Naive thymus-derived CD8-positive, alpha-beta T cell (primary cell): ENCODE measurements at regions not wholly inside any gene's neighbourhood (a gene's known extent, or its start where the extent isn't known, plus 50 kb on each side); places are given as distances from the start of the nearest gene placed in this dataset.

Experiments used
- ATAC-seq, 2 donors: fragments of 150-1000 bp; cut with Tn5 transposase in 1 of 2; sonication (Bioruptor Pico), chemical (Tn5 transposase) in 1 of 2; 1 replicate in 1 of 2; 2 replicates in 1 of 2; pipeline ENCODE4 v1.10.0; 2021; ENCODE audit warnings: mild to moderate bottlenecking in 2 of 2, moderate library complexity in 2 of 2
- POLR2A ChIA-PET: fragments of 350-600 bp; sonication (Branson Sonifier 250); formaldehyde crosslinking; loops from one replicate; lab custom pipeline; 2021; ENCODE audit warnings: antibody characterized with exemption; lab: Charles Lee
- DNase-seq, 10 donors: peaks; one replicate each; pipeline versions ENCODE4 v3.0.0 to v3.0.0-alpha.2; 2020 to 2022
- H3K27ac Mint-ChIP-seq, 10 donors: one replicate each; pipeline ENCODE4 v1.8.0; 2020 to 2022; ENCODE audit warnings: mild to moderate bottlenecking in 10 of 10, mixed read lengths in 10 of 10, moderate library complexity in 4 of 10, inconsistent platforms in 1 of 10
- H3K27me3 Mint-ChIP-seq, 5 donors: one replicate each; pipeline ENCODE4 v1.8.0; 2021 to 2022; ENCODE audit warnings: mixed read lengths in 5 of 5
- H3K36me3 Mint-ChIP-seq, 3 donors: one replicate each; pipeline ENCODE4 v1.8.0; 2020 to 2022; ENCODE audit warnings: mixed read lengths in 3 of 3, mild to moderate bottlenecking in 2 of 3, inconsistent platforms in 1 of 3
- H3K4me1 Mint-ChIP-seq, 4 donors: one replicate each; pipeline ENCODE4 v1.8.0; 2021 to 2022; ENCODE audit warnings: mixed read lengths in 4 of 4
- H3K4me3 Mint-ChIP-seq, 10 donors: one replicate each; pipeline ENCODE4 v1.8.0; 2020 to 2022; ENCODE audit warnings: mild to moderate bottlenecking in 10 of 10, mixed read lengths in 10 of 10, moderate library complexity in 6 of 10, inconsistent platforms in 1 of 10
- H3K9me3 Mint-ChIP-seq, 9 donors: one replicate each; pipeline ENCODE4 v1.8.0; 2020 to 2022; ENCODE audit warnings: mixed read lengths in 9 of 9, mild to moderate bottlenecking in 3 of 9, inconsistent platforms in 1 of 9, moderate library complexity in 1 of 9

GRCh38 chr2:40786636-40787035 lies 334.7 kb upstream of the SLC8A1 start:
- H3K4me3 Mint-ChIP-seq: no peak overlapping the region
- POLR2A ChIA-PET: no interaction called here
- no peak for ATAC-seq

GRCh38 chr2:40797120-40797519 lies 345.2 kb upstream of the SLC8A1 start:
- peaks cover 0 to 5% (median 0%) of the 10 kb centered on the region in 9 donors for H3K9me3 Mint-ChIP-seq
- POLR2A ChIA-PET: no interaction called here
- DNase-seq (no peak), ATAC-seq (no peak)
- H3K36me3 Mint-ChIP-seq: no peaks in the 10 kb centered on the region
- no peak overlapping the region for H3K27ac Mint-ChIP-seq
- no peak overlapping the region for H3K4me3 Mint-ChIP-seq
- peaks cover 0 to 1% (median 0%) of the 10 kb centered on the region in 5 donors for H3K27me3 Mint-ChIP-seq
- H3K4me1 Mint-ChIP-seq: no peaks in the 10 kb centered on the region

More at GRCh38 chr2:40786636-40787035, 334.7 kb upstream of the SLC8A1 start:
- H3K27me3 Mint-ChIP-seq: no peaks in the 10 kb centered on the region
- peaks cover 0 to 1% (median 0%) of the 10 kb centered on the region in 9 donors for H3K9me3 Mint-ChIP-seq
- no peak for DNase-seq
- no peaks in the 10 kb centered on the region for H3K4me1 Mint-ChIP-seq
- no peaks in the 10 kb centered on the region for H3K36me3 Mint-ChIP-seq
- H3K27ac Mint-ChIP-seq: no peak overlapping the region

GRCh38 chr2:40803900-40804299 lies 352.0 kb upstream of the SLC8A1 start:
- no peak for ATAC-seq
- Mint-ChIP-seq H3K27ac (no peak overlapping the region), H3K4me1 (no peaks in the 10 kb centered on the region), H3K36me3 (no peaks in the 10 kb centered on the region), H3K4me3 (no peak overlapping the region), H3K27me3 (no peaks in the 10 kb centered on the region), H3K9me3 (peaks cover 0 to 5% (median 0%) of the 10 kb centered on the region in 9 donors)
- DNase-seq: no peak
- POLR2A ChIA-PET: no interaction called here

- H3K4me1 Mint-ChIP-seq: no peaks in the 10 kb centered on the region
- ATAC-seq: no peak
- no peaks in the 10 kb centered on the region for H3K27me3 Mint-ChIP-seq
- H3K36me3 Mint-ChIP-seq: peaks cover 0 to 2% (median 0%) of the 10 kb centered on the region in 3 donors
- no peak for DNase-seq
- H3K9me3 Mint-ChIP-seq: peaks cover 0 to 7% (median 0%) of the 10 kb centered on the region in 9 donors
- POLR2A ChIA-PET: no interaction called here
- H3K4me3 Mint-ChIP-seq: no peak overlapping the region
- no peak overlapping the region for H3K27ac Mint-ChIP-seq
Measured at GRCh38 chr2:40809156-40809555, 357.3 kb upstream of the SLC8A1 start.

- Mint-ChIP-seq H3K4me1 (no peaks in the 10 kb centered on the region), H3K4me3 (no peak overlapping the region), H3K9me3 (peaks cover 0 to 3% (median 0%) of the 10 kb centered on the region in 9 donors), H3K36me3 (no peaks in the 10 kb centered on the region), H3K27me3 (no peaks in the 10 kb centered on the region), H3K27ac (no peak overlapping the region)
- ATAC-seq: no peak
- no peak for DNase-seq
- POLR2A ChIA-PET: no interaction called here
Measured at GRCh38 chr2:40814616-40815015, 362.7 kb upstream of the SLC8A1 start.

- peaks cover 6 to 8% (median 7%) of the 10 kb centered on the region in 4 donors for H3K4me1 Mint-ChIP-seq
- POLR2A ChIA-PET: no interaction called here
- no peak for DNase-seq
- no peaks in the 10 kb centered on the region for H3K36me3 Mint-ChIP-seq
- no peak for ATAC-seq
- H3K9me3 Mint-ChIP-seq: peaks cover 0 to 10% (median 3%) of the 10 kb centered on the region in 9 donors
- H3K4me3 Mint-ChIP-seq: no peak overlapping the region
- H3K27ac Mint-ChIP-seq: no peak overlapping the region
- H3K27me3 Mint-ChIP-seq: no peaks in the 10 kb centered on the region
Measured at GRCh38 chr2:40820319-40820718, 368.4 kb upstream of the SLC8A1 start.

- Mint-ChIP-seq H3K4me3 (peak overlapping the region in 2 of 10 donors; percentile 1 to 4), H3K27me3 (no peaks in the 10 kb centered on the region), H3K27ac (peak overlapping the region in 1 of 10 donors; percentile 16), H3K9me3 (peaks cover 0 to 10% (median 3%) of the 10 kb centered on the region in 9 donors), H3K4me1 (peaks cover 6 to 8% (median 7%) of the 10 kb centered on the region in 4 donors), H3K36me3 (no peaks in the 10 kb centered on the region)
- peak in 1 of 10 donors; percentile 6 for DNase-seq
- POLR2A ChIA-PET: interaction anchor here (0.8 kb wide), 1 partner anchor 9 kb away, joined by 4 read pairs; no protein-coding TSS in a partner anchor
- peak in 1 of 2 donors; percentile 28 for ATAC-seq
Measured at GRCh38 chr2:40823478-40823877, 371.6 kb upstream of the SLC8A1 start.

- ATAC-seq: no peak
- H3K4me3 Mint-ChIP-seq: no peak overlapping the region
Measured at GRCh38 chr2:40824278-40824677, 372.4 kb upstream of the SLC8A1 start.

GRCh38 chr2:40827392-40827791 lies 375.5 kb upstream of the SLC8A1 start:
- DNase-seq (no peak), ATAC-seq (no peak)
- H3K9me3 Mint-ChIP-seq: peaks cover 0 to 4% (median 0%) of the 10 kb centered on the region in 9 donors
- POLR2A ChIA-PET: no interaction called here
- H3K4me1 Mint-ChIP-seq: peaks cover 6 to 8% (median 7%) of the 10 kb centered on the region in 4 donors
- no peaks in the 10 kb centered on the region for H3K27me3 Mint-ChIP-seq
- H3K27ac Mint-ChIP-seq: no peak overlapping the region
- no peaks in the 10 kb centered on the region for H3K36me3 Mint-ChIP-seq
- no peak overlapping the region for H3K4me3 Mint-ChIP-seq

More at GRCh38 chr2:40824278-40824677, 372.4 kb upstream of the SLC8A1 start:
- POLR2A ChIA-PET: no interaction called here
- H3K36me3 Mint-ChIP-seq: no peaks in the 10 kb centered on the region
- H3K9me3 Mint-ChIP-seq: peaks cover 0 to 10% (median 3%) of the 10 kb centered on the region in 9 donors
- DNase-seq: no peak
- H3K27ac Mint-ChIP-seq: no peak overlapping the region
- H3K4me1 Mint-ChIP-seq: peaks cover 6 to 8% (median 7%) of the 10 kb centered on the region in 4 donors
- H3K27me3 Mint-ChIP-seq: no peaks in the 10 kb centered on the region

- POLR2A ChIA-PET: interaction anchor here (1.6 kb wide), 1 partner anchor 8 kb away, joined by 4 read pairs; no protein-coding TSS in a partner anchor
- H3K4me1 Mint-ChIP-seq: no peaks in the 10 kb centered on the region
Measured at GRCh38 chr2:40831321-40831873, 379.5 kb upstream of the SLC8A1 start.

GRCh38 chr2:40841856-40842255 lies 390.0 kb upstream of the SLC8A1 start:
- Mint-ChIP-seq H3K36me3 (no peaks in the 10 kb centered on the region), H3K27ac (no peak overlapping the region), H3K4me1 (no peaks in the 10 kb centered on the region), H3K27me3 (no peaks in the 10 kb centered on the region), H3K4me3 (no peak overlapping the region), H3K9me3 (peaks cover 0 to 3% (median 0%) of the 10 kb centered on the region in 9 donors)
- ATAC-seq (no peak), DNase-seq (no peak)
- POLR2A ChIA-PET: no interaction called here

More at GRCh38 chr2:40831321-40831873, 379.5 kb upstream of the SLC8A1 start:
- ATAC-seq (no peak), DNase-seq (no peak)
- no peaks in the 10 kb centered on the region for H3K27me3 Mint-ChIP-seq
- no peaks in the 10 kb centered on the region for H3K36me3 Mint-ChIP-seq
- no peak overlapping the region for H3K4me3 Mint-ChIP-seq
- peaks cover 0 to 21% (median 2%) of the 10 kb centered on the region in 9 donors for H3K9me3 Mint-ChIP-seq
- no peak overlapping the region for H3K27ac Mint-ChIP-seq

GRCh38 chr2:40844353-40845277 lies 392.7 kb upstream of the SLC8A1 start:
- Mint-ChIP-seq H3K4me3 (no peak overlapping the region), H3K27me3 (no peaks in the 10 kb centered on the region), H3K4me1 (no peaks in the 10 kb centered on the region), H3K27ac (no peak overlapping the region), H3K9me3 (peaks cover 0 to 3% (median 0%) of the 10 kb centered on the region in 9 donors), H3K36me3 (no peaks in the 10 kb centered on the region)
- ATAC-seq (no peak), DNase-seq (no peak)
- POLR2A ChIA-PET: no interaction called here

- POLR2A ChIA-PET: no interaction called here
- Mint-ChIP-seq H3K4me3 (no peak overlapping the region), H3K36me3 (no peaks in the 10 kb centered on the region), H3K4me1 (no peaks in the 10 kb centered on the region), H3K27me3 (no peaks in the 10 kb centered on the region), H3K27ac (no peak overlapping the region), H3K9me3 (peaks cover 0 to 20% (median 2%) of the 10 kb centered on the region in 9 donors)
- DNase-seq: no peak
- no peak for ATAC-seq
Measured at GRCh38 chr2:40851661-40852060, 399.8 kb upstream of the SLC8A1 start.
